Mesenchymal stem cell (in vitro differentiated cells and primary cell): ENCODE measurements at regions not wholly inside any gene's neighbourhood (a gene's known extent, or its start where the extent isn't known, plus 50 kb on each side); places are given as distances from the start of the nearest gene placed in this dataset.

Source experiments
- DNase-seq: peaks from one replicate; pipeline ENCODE4 v3.0.0-alpha.2; 2013
- H2AFZ ChIP-seq: one replicate; pipeline ENCODE4 v1.6.1; 2013; ENCODE audit warnings: low read depth, mild to moderate bottlenecking, control low read depth, inconsistent platforms, low read length, moderate library complexity
- H2AK5ac ChIP-seq: 2 replicates; pipeline ENCODE4 v1.6.1; 2013; ENCODE audit warnings: low read length, moderate library complexity, mild to moderate bottlenecking, inconsistent platforms; ENCODE audit not compliant: severe bottlenecking
- H2BK120ac ChIP-seq: one replicate; pipeline ENCODE4 v1.6.1; 2013; ENCODE audit warnings: low read depth, mild to moderate bottlenecking, inconsistent platforms, low read length, moderate library complexity
- H2BK12ac ChIP-seq, 2 experiments: one replicate each; pipeline ENCODE4 v1.6.1; 2013; ENCODE audit warnings: inconsistent platforms in 2 of 2, low read length in 2 of 2, mild to moderate bottlenecking in 2 of 2, moderate library complexity in 2 of 2, control low read depth in 1 of 2
- H2BK15ac ChIP-seq: one replicate; pipeline ENCODE4 v1.6.1; 2013; ENCODE audit warnings: mild to moderate bottlenecking, low read depth, inconsistent platforms; ENCODE audit not compliant: poor library complexity, severe bottlenecking
- H2BK5ac ChIP-seq: 2 replicates; pipeline ENCODE4 v1.6.1; 2013; ENCODE audit warnings: low read depth, mild to moderate bottlenecking, low read length, control low read depth, inconsistent platforms; ENCODE audit not compliant: poor library complexity, severe bottlenecking
- H3K14ac ChIP-seq, 2 experiments: one replicate each; pipeline ENCODE4 v1.6.1; 2013; ENCODE audit warnings: inconsistent platforms in 2 of 2, low read length in 2 of 2, control low read depth in 1 of 2, mild to moderate bottlenecking in 1 of 2, moderate library complexity in 1 of 2
- H3K18ac ChIP-seq, 2 experiments: one replicate each; pipeline ENCODE4 v1.6.1; 2013; ENCODE audit warnings: inconsistent platforms in 2 of 2, low read length in 2 of 2, control low read depth in 1 of 2, low read depth in 1 of 2, mild to moderate bottlenecking in 1 of 2
- H3K23ac ChIP-seq, 2 experiments: one replicate each; pipeline ENCODE4 v1.6.1; 2013; ENCODE audit warnings: inconsistent platforms in 2 of 2, low read length in 2 of 2, mild to moderate bottlenecking in 2 of 2, moderate library complexity in 2 of 2, control low read depth in 1 of 2
- H3K27ac ChIP-seq: 2 replicates; pipeline ENCODE4 v1.5.1; 2013; ENCODE audit warnings: mild to moderate bottlenecking, moderate library complexity, low read length, control low read depth, inconsistent platforms; ENCODE audit not compliant: poor library complexity, severe bottlenecking
- H3K27me3 ChIP-seq, 2 experiments: 2 replicates each; pipeline versions ENCODE4 v1.6.1 to v1.7.0; 2013; ENCODE audit warnings: low read length in 2 of 2, mild to moderate bottlenecking in 2 of 2, moderate library complexity in 2 of 2, control low read depth in 1 of 2, inconsistent platforms in 1 of 2; ENCODE audit not compliant: control insufficient read depth in 1 of 2, insufficient read depth in 1 of 2
- H3K36me3 ChIP-seq, 2 experiments: 2 replicates each; pipeline versions ENCODE4 v1.6.1 to v1.7.0; 2013; ENCODE audit warnings: low read length in 2 of 2, control low read depth in 1 of 2, inconsistent platforms in 1 of 2, low read depth in 1 of 2, mild to moderate bottlenecking in 1 of 2; ENCODE audit not compliant: insufficient read depth in 2 of 2, control insufficient read depth in 1 of 2
- H3K4ac ChIP-seq, 2 experiments: one replicate each; pipeline ENCODE4 v1.6.1; 2013; ENCODE audit warnings: inconsistent platforms in 2 of 2, low read length in 2 of 2, mild to moderate bottlenecking in 2 of 2, moderate library complexity in 2 of 2, control low read depth in 1 of 2, low read depth in 1 of 2
- H3K4me1 ChIP-seq: 2 replicates; pipeline ENCODE4 v1.6.1; 2013; ENCODE audit warnings: low read depth, low read length, control low read depth; ENCODE audit not compliant: control insufficient read depth, insufficient read depth
- H3K4me2 ChIP-seq: 2 replicates; pipeline ENCODE4 v1.6.1; 2013; ENCODE audit warnings: low read length, mild to moderate bottlenecking, inconsistent platforms; ENCODE audit not compliant: poor library complexity, severe bottlenecking
- H3K4me3 ChIP-seq, 2 experiments: 2 replicates each; pipeline versions ENCODE4 v1.5.1 to v1.7.0; 2013; ENCODE audit warnings: low read length in 2 of 2, mild to moderate bottlenecking in 2 of 2, control low read depth in 1 of 2, low read depth in 1 of 2; ENCODE audit not compliant: insufficient read depth in 1 of 2
- H3K79me1 ChIP-seq: replicated peaks from 2 replicates; pipeline ENCODE4 v1.6.1; 2013; ENCODE audit warnings: mild to moderate bottlenecking, control low read depth, low read length, inconsistent platforms; ENCODE audit not compliant: poor library complexity, severe bottlenecking
- H3K9ac ChIP-seq: 2 replicates; pipeline ENCODE4 v1.7.0; 2013; ENCODE audit warnings: mild to moderate bottlenecking, low read length, moderate library complexity
- H3K9me3 ChIP-seq: 2 replicates; pipeline ENCODE4 v1.7.0; 2013; ENCODE audit warnings: mild to moderate bottlenecking, low read length; ENCODE audit not compliant: control insufficient read depth
- H4K8ac ChIP-seq: one replicate; pipeline ENCODE4 v1.6.1; 2013; ENCODE audit warnings: inconsistent platforms, mild to moderate bottlenecking, low read length, moderate library complexity
- H4K91ac ChIP-seq: one replicate; pipeline ENCODE4 v1.6.1; 2013; ENCODE audit warnings: mild to moderate bottlenecking, low read length, inconsistent platforms
- WGBS: methylation state at CpG from one replicate; pipeline ENCODE4 v1.1.7; 2013; ENCODE audit warnings: mixed read lengths; 5-methylcytosine and 5-hydroxymethylcytosine counted together

DNA sequence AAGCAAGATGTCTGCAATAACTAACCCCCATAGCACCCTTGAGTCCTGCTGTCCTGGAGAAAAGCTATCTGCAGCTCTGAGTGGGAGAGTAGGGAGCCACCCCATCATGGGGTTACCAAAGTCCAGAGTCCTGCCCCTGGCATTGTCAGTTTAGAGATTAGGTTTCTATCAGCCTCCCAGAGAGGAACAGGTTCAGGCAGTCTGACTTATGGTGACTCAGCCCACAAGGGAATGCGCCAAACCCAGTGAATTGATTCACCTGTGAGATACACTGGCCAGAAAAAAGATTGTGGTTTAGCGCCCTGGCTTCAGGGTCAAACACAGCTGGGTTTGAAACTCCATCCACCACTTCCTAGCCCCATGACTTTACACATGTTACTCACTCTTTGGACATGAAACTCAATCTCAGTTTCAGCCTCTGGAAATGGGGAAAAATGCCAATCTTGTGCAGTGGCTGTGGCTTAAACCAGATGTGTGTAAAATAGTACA is 263.6 kb upstream of the HES1 start:
- Histone ChIP-seq H2BK120ac (no peak overlapping the region), H4K91ac (no peak overlapping the region), H3K27ac (peak overlapping the region; percentile 2), H3K4me2 (no peak overlapping the region), H3K36me3 (no peaks in the 10 kb centered on the region), H2BK5ac (no peak overlapping the region), H3K4me1 (peaks cover 33% of the 10 kb centered on the region), H2BK15ac (no peak overlapping the region), H3K4me3 (no peak overlapping the region), H3K9me3 (no peaks in the 10 kb centered on the region), H3K23ac (no peak overlapping the region), H2AK5ac (no peak overlapping the region), H3K79me1 (no peaks in the 10 kb centered on the region), H2BK12ac (peak overlapping the region; percentile 18 to 45), H3K27me3 (peaks cover 10 to 41% of the 10 kb centered on the region in 2 experiments), H4K8ac (no peak overlapping the region), H3K9ac (no peak overlapping the region), H3K4ac (no peak overlapping the region), H3K14ac (no peak overlapping the region), H3K18ac (peak overlapping the region in 1 of 2 experiments; percentile 35), H2AFZ (no peak overlapping the region)
- WGBS: 13% methylated on average over 1 of the region's 2 CpGs
- peak; percentile 81 for DNase-seq

DNA sequence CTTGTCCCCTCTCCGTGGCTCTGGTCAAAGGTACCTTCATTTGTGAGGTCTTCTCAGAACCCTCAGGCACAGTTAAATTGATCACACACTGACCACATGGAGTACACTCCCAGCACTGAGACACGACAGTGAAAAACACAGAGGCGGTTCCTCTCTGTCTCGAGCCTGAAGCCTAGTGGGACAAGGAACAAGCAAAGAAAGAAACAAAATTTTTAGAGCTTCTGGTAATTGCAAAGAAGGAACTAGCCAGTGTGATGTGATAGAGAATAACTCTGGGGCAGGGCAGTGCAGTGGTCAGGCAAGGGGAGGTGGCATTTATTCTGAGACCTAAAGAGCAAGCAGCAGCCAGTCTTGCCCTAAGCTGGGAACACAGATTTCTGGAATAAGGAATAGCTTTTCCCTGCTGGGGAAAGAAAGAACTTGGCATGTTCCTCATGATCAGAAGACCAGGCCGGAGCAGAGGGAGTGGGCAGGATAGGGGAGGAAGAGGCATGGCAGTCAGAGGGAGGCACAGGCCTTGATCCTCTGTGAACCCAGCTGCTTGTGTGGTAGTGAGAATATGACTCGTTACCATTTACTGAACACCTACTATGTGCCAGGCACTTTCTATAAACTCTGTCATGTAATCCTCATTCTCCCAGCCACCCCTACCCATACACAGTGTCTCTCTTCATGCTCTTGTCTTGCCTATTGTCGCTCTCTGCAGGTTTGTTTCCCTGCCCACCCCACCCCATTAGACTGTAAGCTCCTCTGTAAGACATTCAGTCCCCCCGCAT is 262.3 kb upstream of the HES1 start:
- Histone ChIP-seq H3K27ac (no peak overlapping the region), H2BK12ac (no peak overlapping the region), H2AK5ac (peak overlapping the region; percentile 42), H2AFZ (no peak overlapping the region), H3K14ac (no peak overlapping the region), H3K4me2 (no peak overlapping the region), H3K36me3 (no peaks in the 10 kb centered on the region), H3K4me3 (no peak overlapping the region), H3K4ac (peak overlapping the region in 1 of 2 experiments; percentile 17), H3K79me1 (no peaks in the 10 kb centered on the region), H3K23ac (no peak overlapping the region), H3K9me3 (no peaks in the 10 kb centered on the region), H2BK120ac (no peak overlapping the region), H3K18ac (peak overlapping the region in 1 of 2 experiments; percentile 40), H2BK15ac (peak overlapping the region; percentile 93), H3K9ac (no peak overlapping the region), H2BK5ac (no peak overlapping the region), H4K8ac (no peak overlapping the region), H3K27me3 (peaks cover 10 to 34% of the 10 kb centered on the region in 2 experiments), H4K91ac (peak overlapping the region; percentile 7), H3K4me1 (peaks cover 30% of the 10 kb centered on the region)
- 90% methylated on average over 8 of the region's 8 CpGs for WGBS
- DNase-seq: no peak

DNA sequence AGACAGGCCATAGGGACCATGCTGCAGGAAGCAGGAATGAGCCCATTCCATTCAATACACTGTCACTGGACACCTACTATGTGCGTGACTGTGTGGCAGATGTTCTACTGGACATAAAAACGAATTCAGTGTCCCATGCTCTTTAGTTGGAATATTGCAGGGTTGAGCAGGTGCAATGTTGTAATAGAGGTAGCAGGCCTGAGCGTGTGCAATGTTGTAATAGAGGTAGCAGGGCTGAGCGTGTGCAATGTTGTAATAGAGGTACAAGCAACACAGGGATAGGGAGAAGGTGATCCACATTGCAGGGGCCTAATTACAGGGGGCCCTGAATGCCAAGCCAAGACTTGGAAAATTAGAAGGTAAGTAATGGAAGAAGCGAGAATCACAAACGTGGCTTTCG is 261.4 kb upstream of the HES1 start:
- Histone ChIP-seq H3K27me3 (peaks cover 16 to 40% of the 10 kb centered on the region in 2 experiments), H2BK15ac (no peak overlapping the region), H3K9me3 (no peaks in the 10 kb centered on the region), H2BK120ac (no peak overlapping the region), H2BK5ac (no peak overlapping the region), H3K27ac (no peak overlapping the region), H3K4me1 (peaks cover 23% of the 10 kb centered on the region), H3K9ac (no peak overlapping the region), H3K23ac (no peak overlapping the region), H2BK12ac (no peak overlapping the region), H2AK5ac (no peak overlapping the region), H3K4ac (no peak overlapping the region), H4K8ac (no peak overlapping the region), H3K4me2 (no peak overlapping the region), H3K18ac (no peak overlapping the region), H3K79me1 (no peaks in the 10 kb centered on the region), H3K4me3 (no peak overlapping the region), H4K91ac (no peak overlapping the region), H3K36me3 (no peaks in the 10 kb centered on the region), H2AFZ (no peak overlapping the region), H3K14ac (no peak overlapping the region)
- WGBS: 77% methylated on average over 7 of the region's 7 CpGs
- DNase-seq: no peak

DNA sequence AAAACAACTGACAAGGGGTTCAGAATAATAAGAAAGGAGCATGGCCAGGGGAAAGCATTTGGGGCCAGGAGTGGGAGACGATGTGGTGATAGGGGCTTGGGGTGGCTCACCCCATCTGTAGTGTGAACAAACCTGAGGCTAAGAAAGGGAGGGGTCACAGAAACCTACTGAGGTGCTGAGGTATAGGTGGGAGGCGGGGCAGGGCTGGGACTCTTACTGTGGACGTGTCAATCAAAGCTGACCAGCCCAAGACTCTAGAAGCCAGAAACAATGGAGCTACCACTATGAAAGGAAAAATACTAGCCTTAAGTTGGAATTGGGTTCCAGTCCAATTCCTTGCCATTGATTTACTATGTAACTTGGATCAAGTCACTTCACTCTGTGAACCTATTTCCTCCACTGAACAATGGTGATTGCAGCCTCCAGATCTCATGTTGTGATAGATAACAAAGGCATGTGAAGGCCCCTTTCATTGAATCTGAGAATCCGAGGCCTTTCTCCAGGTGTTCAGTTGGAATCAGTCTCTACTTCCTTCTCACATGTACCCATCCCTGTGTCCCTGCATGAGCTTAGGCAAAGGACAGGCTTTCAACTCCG is 260.9 kb upstream of the HES1 start:
- Histone ChIP-seq H4K91ac (no peak overlapping the region), H3K4me3 (no peak overlapping the region), H3K18ac (peak overlapping the region in 1 of 2 experiments; percentile 37), H2BK12ac (no peak overlapping the region), H3K4me1 (peaks cover 18% of the 10 kb centered on the region), H3K27ac (no peak overlapping the region), H3K36me3 (no peaks in the 10 kb centered on the region), H3K23ac (no peak overlapping the region), H2BK15ac (peak overlapping the region; percentile 41), H3K4me2 (no peak overlapping the region), H3K4ac (no peak overlapping the region), H2AFZ (no peak overlapping the region), H3K9me3 (no peaks in the 10 kb centered on the region), H2AK5ac (no peak overlapping the region), H3K79me1 (no peaks in the 10 kb centered on the region), H2BK5ac (no peak overlapping the region), H2BK120ac (no peak overlapping the region), H4K8ac (no peak overlapping the region), H3K9ac (no peak overlapping the region), H3K27me3 (peaks cover 20 to 45% of the 10 kb centered on the region in 2 experiments), H3K14ac (no peak overlapping the region)
- no peak for DNase-seq
- 92% methylated on average over 5 of the region's 5 CpGs for WGBS
